ENCODE measurements at regions not wholly inside any gene's neighbourhood (a gene's known extent, or its start where the extent isn't known, plus 50 kb on each side); places are given as distances from the start of the nearest gene placed in this dataset.
A peak's percentile ranks its signal among the peaks of the same experiment; 100 is the strongest.
"Not testable (repeated sequence)": the region's sequence is repeated elsewhere in the genome, so short reads cannot be mapped to it uniquely, and the experiment has no call there.

GRCh38 chr12:34203866-34204620 lies 181.7 kb downstream of the ALG10 start:
- no peak for DNase-seq

GRCh38 chr12:34204830-34205285 lies 182.6 kb downstream of the ALG10 start:
- DNase-seq, result no peak

- no peak for DNase-seq
Observed at GRCh38 chr12:34205401-34205800, 183.1 kb downstream of the ALG10 start.

GRCh38 chr12:34206061-34206785 lies 183.9 kb downstream of the ALG10 start:
- DNase-seq, result no peak

- no peak for DNase-seq
Observed at GRCh38 chr12:34207858-34208257, 185.6 kb downstream of the ALG10 start.

- no peak for DNase-seq
Observed at GRCh38 chr12:34208331-34209258, 186.3 kb downstream of the ALG10 start.

GRCh38 chr12:34209259-34209835 lies 187.1 kb downstream of the ALG10 start:
- no peak for DNase-seq

- DNase-seq, result no peak
Observed at GRCh38 chr12:34210183-34210582, 187.9 kb downstream of the ALG10 start.

GRCh38 chr12:34210689-34211530 lies 188.6 kb downstream of the ALG10 start:
- DNase-seq, result no peak

GRCh38 chr12:34212651-34213050 lies 190.4 kb downstream of the ALG10 start:
- DNase-seq, result no peak

GRCh38 chr12:34214011-34214410 lies 191.7 kb downstream of the ALG10 start:
- DNase-seq, result no peak

GRCh38 chr12:34215213-34215892 lies 193.1 kb downstream of the ALG10 start:
- DNase-seq, result no peak

- no peak for DNase-seq
Observed at GRCh38 chr12:34215893-34216285, 193.6 kb downstream of the ALG10 start.

GRCh38 chr12:34217660-34218059 lies 195.4 kb downstream of the ALG10 start:
- DNase-seq, result no peak

- peak; percentile 49 to 56 for DNase-seq
Observed at GRCh38 chr12:34218193-34219045, 196.1 kb downstream of the ALG10 start.

- DNase-seq, result peak in 1 of 2 experiments; percentile 4
Observed at GRCh38 chr12:34219046-34219770, 196.9 kb downstream of the ALG10 start.

- not testable (repeated sequence) for DNase-seq
Observed at GRCh38 chr12:34220079-34220478, 197.8 kb downstream of the ALG10 start.

GRCh38 chr12:34223640-34224039 lies 201.3 kb downstream of the ALG10 start:
- DNase-seq, result no peak

- not testable (repeated sequence) for DNase-seq
Observed at GRCh38 chr12:34226044-34226443, 203.7 kb downstream of the ALG10 start.

Measured in activated CD4-positive, alpha-beta T cell treated with anti-CD3 and anti-CD28 coated beads, Interleukin-2, amount 50 U/mL, for 4 hours (primary cell).